Transverse colon (tissue), 4 donors: ENCODE measurements at regions not wholly inside any gene's neighbourhood (a gene's known extent, or its start where the extent isn't known, plus 50 kb on each side); places are given as distances from the start of the nearest gene placed in this dataset.

Experiments used
- DNase-seq: peaks from one replicate; pipeline ENCODE4 v3.0.0-alpha.2; 2019
- H3K27ac ChIP-seq, 4 donors: fragments of 200-600 bp; sonication (generic); 2 replicates each; pipeline ENCODE4 v1.5.1; 2016 to 2018; ENCODE audit warnings: inconsistent platforms in 4 of 4
- H3K27me3 ChIP-seq: fragments of 200-600 bp; sonication (generic); 2 replicates; pipeline ENCODE4 v1.5.1; 2017; ENCODE audit warnings: inconsistent platforms
- H3K36me3 ChIP-seq, 4 donors: fragments of 200-600 bp; sonication (generic); 2 replicates each; pipeline ENCODE4 v1.5.1; 2017 to 2019; ENCODE audit warnings: inconsistent platforms in 4 of 4
- H3K4me1 ChIP-seq, 4 donors: fragments of 200-600 bp; sonication (generic); 2 replicates each; pipeline ENCODE4 v1.5.1; 2017 to 2020; ENCODE audit warnings: inconsistent platforms in 4 of 4
- H3K4me3 ChIP-seq, 4 donors: fragments of 200-600 bp; sonication (generic); 1 replicate in 1 of 4; 2 replicates in 3 of 4; pipeline versions ENCODE4 v1.5.1 to v1.6.1; 2017 to 2019; ENCODE audit warnings: inconsistent platforms in 4 of 4
- H3K9me3 ChIP-seq, 2 donors: fragments of 200-600 bp; sonication (generic); 2 replicates each; pipeline ENCODE4 v1.5.1; 2017 to 2019; ENCODE audit warnings: inconsistent platforms in 2 of 2
- CTCF ChIP-seq, 5 experiments: fragments of 200-600 bp in 3 of 5; fragments of 450-650 bp in 2 of 5; sonication (generic) in 3 of 5; IDR thresholded peaks; 1 replicate in 2 of 5; 2 replicates in 3 of 5; pipeline ENCODE4 v1.5.1; 2016 to 2017; ENCODE audit warnings: antibody characterized with exemption in 5 of 5, inconsistent platforms in 3 of 5, mild to moderate bottlenecking in 2 of 5, moderate library complexity in 1 of 5
- EP300 ChIP-seq: sonication (generic); formaldehyde crosslinking; IDR thresholded peaks from one replicate; pipeline ENCODE4 v1.6.1; 2017; ENCODE audit warnings: antibody characterized with exemption, low read depth
- POLR2A ChIP-seq: fragments of 450-650 bp; IDR thresholded peaks from one replicate; pipeline ENCODE4 v1.6.1; 2016; ENCODE audit warnings: antibody characterized with exemption, mild to moderate bottlenecking, moderate library complexity
- POLR2AphosphoS5 ChIP-seq, 3 donors: sonication (generic); formaldehyde crosslinking; IDR thresholded peaks; one replicate each; pipeline ENCODE4 v1.6.1; 2016; ENCODE audit warnings: antibody characterized with exemption in 3 of 3
- WGBS, 2 donors: methylation state at CpG; one replicate each; pipeline ENCODE4 v1.1.5; 2018; ENCODE audit warnings: low coverage in 1 of 2; 5-methylcytosine and 5-hydroxymethylcytosine counted together
- in situ Hi-C, 4 donors: fragments of 200-750 bp; cut with MboI; loops; one replicate each; pipeline versions ENCODE4 v1.15.0 to v1.15.1; 2017; ENCODE audit warnings: low sequenced_read_pairs in 3 of 4, low pct_ligation_motif_present in 1 of 4, low pct_unique_long_range_greater_than_20kb in 1 of 4
- intact Hi-C: fragments of 100-400 bp; cut with DNase I; formaldehyde crosslinking; loops from one replicate; pipeline ENCODE4 v1.15.1; 2023; ENCODE audit warnings: low total_unique reads

- TF ChIP-seq POLR2A, result no peak
- no peak for TF ChIP-seq POLR2AphosphoS5 (IDR thresholded peaks at IDR 0.05)
- TF ChIP-seq CTCF (IDR thresholded peaks at IDR 0.05), result no peak
- no peak for TF ChIP-seq EP300
- no peaks in the 10 kb centered on the region for H3K9me3 ChIP-seq
- H3K4me1 ChIP-seq, result no peaks in the 10 kb centered on the region
- no peak overlapping the region for H3K27ac ChIP-seq
- in situ Hi-C loops, result no loop called here
- no peaks in the 10 kb centered on the region for H3K36me3 ChIP-seq
- no peak for DNase-seq
- intact Hi-C loops, result no loop called here
- no peak overlapping the region for H3K4me3 ChIP-seq
- whole genome bisulfite sequencing, 2 donors, result 71 to 75% methylated on average over 3 of the region's 3 CpGs
- no peaks in the 10 kb centered on the region for H3K27me3 ChIP-seq
Observed at GRCh38 chr16:79673635-79674034, 73.1 kb upstream of the MAF start.

DNA sequence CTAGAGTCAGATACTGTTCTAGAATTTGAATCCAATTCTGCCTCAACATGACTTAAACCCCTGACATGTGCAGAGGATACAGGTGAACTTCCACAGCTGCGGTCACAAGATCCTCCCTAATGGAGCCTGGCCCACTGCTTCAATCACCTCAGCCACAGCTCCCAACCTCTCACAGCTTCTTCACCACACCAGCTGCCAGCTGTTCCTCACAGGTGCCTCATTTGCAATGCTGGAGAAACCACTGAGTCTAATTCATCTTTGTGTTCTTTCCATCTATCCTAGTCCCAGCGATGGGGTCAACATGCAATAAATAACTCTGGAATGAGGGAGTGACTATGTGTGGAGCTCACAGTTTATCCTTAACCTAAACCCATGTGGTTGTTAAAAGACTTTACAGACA is 72.0 kb upstream of the MAF start:
- Histone ChIP-seq H3K36me3 (no peaks in the 10 kb centered on the region), H3K4me1 (no peaks in the 10 kb centered on the region), H3K4me3 (no peak overlapping the region), H3K9me3 (no peaks in the 10 kb centered on the region), H3K27me3 (no peaks in the 10 kb centered on the region), H3K27ac (no peak overlapping the region)
- WGBS, 2 donors, result 83 to 91% methylated on average over 2 of the region's 2 CpGs
- no peak for TF ChIP-seq CTCF (IDR thresholded peaks at IDR 0.05)
- TF ChIP-seq EP300, result no peak
- TF ChIP-seq POLR2AphosphoS5 (IDR thresholded peaks at IDR 0.05), result no peak
- TF ChIP-seq POLR2A, result no peak
- intact Hi-C loops, result no loop called here
- in situ Hi-C loops, result no loop called here
- no peak for DNase-seq

GRCh38 chr16:79668502-79668901 is 68.0 kb upstream of the MAF start:
- Histone ChIP-seq H3K9me3 (no peaks in the 10 kb centered on the region), H3K27me3 (no peaks in the 10 kb centered on the region), H3K36me3 (no peaks in the 10 kb centered on the region), H3K4me3 (no peak overlapping the region), H3K27ac (no peak overlapping the region), H3K4me1 (no peaks in the 10 kb centered on the region)
- no peak for TF ChIP-seq POLR2A
- no peak for TF ChIP-seq CTCF (IDR thresholded peaks at IDR 0.05)
- no peak for TF ChIP-seq EP300
- TF ChIP-seq POLR2AphosphoS5 (IDR thresholded peaks at IDR 0.05), result no peak
- no peak for DNase-seq
- intact Hi-C loops (no loop called here), in situ Hi-C loops (no loop called here)
- 72% methylated on average over 4 of the region's 4 CpGs for WGBS, 2 donors

- TF ChIP-seq CTCF (IDR thresholded peaks at IDR 0.05) (no peak), POLR2A (no peak), POLR2AphosphoS5 (IDR thresholded peaks at IDR 0.05) (no peak), EP300 (no peak)
- Histone ChIP-seq H3K36me3 (no peaks in the 10 kb centered on the region), H3K27me3 (no peaks in the 10 kb centered on the region), H3K4me1 (no peaks in the 10 kb centered on the region), H3K4me3 (no peak overlapping the region), H3K9me3 (no peaks in the 10 kb centered on the region), H3K27ac (no peak overlapping the region)
- 44 to 77% methylated on average over 2 to 3 of the region's 3 CpGs for WGBS, 2 donors
- in situ Hi-C loops (no loop called here), intact Hi-C loops (no loop called here)
- DNase-seq, result no peak
Observed at GRCh38 chr16:79665970-79666369, 65.4 kb upstream of the MAF start.
